ENCODE measurements at regions not wholly inside any gene's neighbourhood (a gene's known extent, or its start where the extent isn't known, plus 50 kb on each side); places are given as distances from the start of the nearest gene placed in this dataset.

GRCh38 chr6:43945768-43946080 is 175.7 kb downstream of the VEGFA start (continued):
- TF ChIP-seq ZNF347 (CRISPR knock-in tag; IDR thresholded peaks at IDR 0.05; ENCODE audit: low read depth) (no peak), RAD21 (CRISPR knock-in tag; conservative IDR thresholded peaks at IDR 0.05 in 1 of 2, IDR thresholded peaks at IDR 0.05 in 1 of 2) (no peak), RBM34 (IDR thresholded peaks at IDR 0.05; ENCODE audit: borderline replicate concordance, insufficient read depth, low read length) (no peak), KLF1 (tag; IDR thresholded peaks at IDR 0.05) (no peak), MEIS2 (IDR thresholded peaks at IDR 0.05; ENCODE audit: partially characterized antibody) (peak; percentile 4), SRSF7 (optimal IDR thresholded peaks at IDR 0.05; ENCODE audit: low read depth, low read length) (no peak), HNRNPUL1 (IDR thresholded peaks at IDR 0.05; ENCODE audit: low read length) (no peak), ZNF407 (IDR thresholded peaks at IDR 0.05; ENCODE audit: low read depth) (no peak)

Data from K562 (cell line).